ENCODE measurements at regions not wholly inside any gene's neighbourhood (a gene's known extent, or its start where the extent isn't known, plus 50 kb on each side); places are given as distances from the start of the nearest gene placed in this dataset.

- TF ChIP-seq KLF9 (tag by site-specific recombination; IDR thresholded peaks at IDR 0.05; ENCODE audit: low read depth), result no peak
- no peak for TF ChIP-seq ZNF654 (tag by site-specific recombination; IDR thresholded peaks at IDR 0.05; ENCODE audit: low read depth)
- no peak for TF ChIP-seq ZNF16 (tag by site-specific recombination; IDR thresholded peaks at IDR 0.05; ENCODE audit: low read depth)
- no peak for TF ChIP-seq ZNF404 (tag by site-specific recombination; IDR thresholded peaks at IDR 0.05)
- TF ChIP-seq ZNF24 (tag by site-specific recombination; IDR thresholded peaks at IDR 0.05), result no peak
- TF ChIP-seq KLF1 (tag by site-specific recombination; IDR thresholded peaks at IDR 0.05), result no peak
These were observed 104.4 kb downstream of the RNASET2 start for GRCh38 chr6:166851911-166852310.

All from HEK293 (cell line).